Aorta (tissue), 5 donors: ENCODE measurements at regions not wholly inside any gene's neighbourhood (a gene's known extent, or its start where the extent isn't known, plus 50 kb on each side); places are given as distances from the start of the nearest gene placed in this dataset.

Source experiments
- ATAC-seq: fragments of 200-7000 bp; cut with Tn5 transposase; one replicate; pipeline ENCODE4 v1.9.1; 2022; ENCODE audit warnings: moderate library complexity; ENCODE audit not compliant: low FRiP score
- DNase-seq, 2 donors: peaks; one replicate each; pipeline ENCODE4 v3.0.0-alpha.2; 2020
- H3K27ac ChIP-seq, 2 donors: one replicate each; pipeline ENCODE4 v1.5.1; 2013; ENCODE audit warnings: low read length in 2 of 2, mild to moderate bottlenecking in 2 of 2, moderate library complexity in 2 of 2, control low read depth in 1 of 2, inconsistent platforms in 1 of 2, low read depth in 1 of 2
- H3K27me3 ChIP-seq, 2 donors: one replicate each; pipeline ENCODE4 v1.6.1; 2013; ENCODE audit warnings: control low read depth in 1 of 2, low read length in 1 of 2, mild to moderate bottlenecking in 1 of 2, moderate library complexity in 1 of 2; ENCODE audit not compliant: insufficient read depth in 2 of 2, control insufficient read depth in 1 of 2
- H3K36me3 ChIP-seq, 2 donors: one replicate each; pipeline ENCODE4 v1.6.1; 2013; ENCODE audit warnings: control low read depth in 1 of 2, low read length in 1 of 2, mild to moderate bottlenecking in 1 of 2; ENCODE audit not compliant: insufficient read depth in 2 of 2, control insufficient read depth in 1 of 2
- H3K4me1 ChIP-seq, 2 donors: one replicate each; pipeline ENCODE4 v1.6.1; 2013; ENCODE audit warnings: low read length in 2 of 2, control low read depth in 1 of 2, mild to moderate bottlenecking in 1 of 2, moderate library complexity in 1 of 2; ENCODE audit not compliant: insufficient read depth in 2 of 2, control insufficient read depth in 1 of 2
- H3K4me3 ChIP-seq, 2 donors: one replicate each; pipeline ENCODE4 v1.5.1; 2013; ENCODE audit warnings: low read length in 2 of 2, control low read depth in 1 of 2, mild to moderate bottlenecking in 1 of 2
- H3K9me3 ChIP-seq: one replicate; pipeline ENCODE4 v1.6.1; 2013; ENCODE audit warnings: mild to moderate bottlenecking, low read length; ENCODE audit not compliant: control insufficient read depth
- WGBS, 2 donors: extraction: QIAGEN DNeasy Blood & Tissue Kit; methylation state at CpG; one replicate each; pipeline ENCODE4 v1.1.7; 2013; 5-methylcytosine and 5-hydroxymethylcytosine counted together
- intact Hi-C, 2 donors: fragments of 100-400 bp; cut with DNase I; formaldehyde crosslinking; loops; one replicate each; pipeline versions ENCODE4 v1.14.2 to v1.15.0; 2022
- donor health status: healthy with polysubstance abuse.
- donor health status: Bipolar disorder and iron deficiency.
- donor health status: DM: no; HTN: no; CAD: no.
- donor health status: DM: no; HTN: no; CAD: no.
- donor health status: DM: yes; HTN: yes; CAD: no.

DNA sequence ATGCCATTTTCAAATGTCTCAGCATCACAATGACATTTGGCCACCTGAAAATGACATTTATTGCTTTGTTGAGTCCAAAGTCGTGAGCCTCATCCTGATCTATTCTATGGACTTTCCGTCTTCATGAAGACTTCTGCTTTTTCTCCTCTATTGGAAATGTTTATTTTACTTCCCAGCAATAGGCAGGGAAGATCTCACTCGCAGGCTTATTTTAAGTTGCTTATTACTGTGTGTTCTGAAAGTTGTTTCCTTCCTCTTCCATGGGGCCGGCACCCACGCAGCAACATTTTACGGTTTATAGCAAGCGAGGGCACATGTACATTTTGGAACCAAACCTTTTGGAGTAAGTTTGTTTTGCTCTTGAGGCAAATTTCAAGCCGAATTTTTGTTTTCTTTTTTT, 221.0 kb upstream of the KLF6 start:
- no peaks in the 10 kb centered on the region for H3K27me3 ChIP-seq
- H3K4me3 ChIP-seq, result no peak overlapping the region
- peaks cover 0 to 3% of the 10 kb centered on the region in 2 donors for H3K4me1 ChIP-seq
- H3K27ac ChIP-seq, result no peak overlapping the region
- no peaks in the 10 kb centered on the region for H3K36me3 ChIP-seq
- WGBS, 2 donors, result 90 to 92% methylated on average over 8 of the region's 8 CpGs
- H3K9me3 ChIP-seq, result no peaks in the 10 kb centered on the region
- intact Hi-C loops, result no loop called here
- DNase-seq (peak in 1 of 2 donors; percentile 71), ATAC-seq (no peak)

DNA sequence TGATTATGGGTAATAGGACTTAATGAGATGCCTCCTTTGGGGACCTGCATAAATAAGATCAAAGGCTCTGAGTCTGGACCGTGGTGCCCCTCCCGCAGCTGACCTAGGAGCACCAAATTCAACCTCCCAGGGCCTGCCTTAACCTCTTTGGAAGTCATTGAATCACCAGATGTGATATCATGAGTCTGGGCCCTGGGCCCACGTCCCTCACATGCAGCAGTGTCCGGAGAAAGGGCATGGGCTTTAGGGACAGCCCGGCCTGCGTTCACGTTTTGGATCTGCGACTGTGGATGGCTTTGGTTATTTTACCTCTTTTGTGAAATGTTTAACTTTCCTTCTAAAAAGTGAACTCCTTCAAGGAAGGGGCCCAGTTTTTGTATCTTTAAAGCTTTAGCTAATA, 220.0 kb upstream of the KLF6 start:
- no peak overlapping the region for H3K4me3 ChIP-seq
- H3K27ac ChIP-seq, result no peak overlapping the region
- H3K9me3 ChIP-seq, result no peaks in the 10 kb centered on the region
- H3K27me3 ChIP-seq, result no peaks in the 10 kb centered on the region
- no peaks in the 10 kb centered on the region for H3K36me3 ChIP-seq
- ATAC-seq (no peak), DNase-seq (no peak)
- intact Hi-C loops, result no loop called here
- peaks cover 0 to 3% of the 10 kb centered on the region in 2 donors for H3K4me1 ChIP-seq
- 94 to 96% methylated on average over 8 of the region's 8 CpGs for WGBS, 2 donors

DNA sequence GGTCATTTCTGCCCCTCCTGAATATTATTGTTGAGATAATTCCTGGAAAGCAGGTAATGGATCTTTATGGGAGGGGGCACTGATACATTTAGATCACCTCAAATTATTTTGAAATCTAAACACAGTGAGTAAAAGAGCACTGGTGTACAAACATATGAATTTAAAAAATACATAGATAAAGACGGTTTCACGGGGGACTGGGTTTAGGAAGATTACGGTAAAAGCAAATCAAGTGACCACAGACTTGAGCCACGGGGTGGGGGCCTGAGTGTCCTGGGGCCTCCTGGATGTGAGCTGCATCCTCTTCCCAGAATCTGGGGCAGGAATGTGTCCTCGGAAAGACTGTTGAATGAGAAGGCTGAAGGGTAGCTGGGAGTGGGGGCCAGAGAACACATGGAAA, 219.1 kb upstream of the KLF6 start:
- H3K4me3 ChIP-seq, result no peak overlapping the region
- H3K36me3 ChIP-seq, result no peaks in the 10 kb centered on the region
- H3K27me3 ChIP-seq, result no peaks in the 10 kb centered on the region
- ATAC-seq (no peak), DNase-seq (no peak)
- intact Hi-C loops, result no loop called here
- 87 to 89% methylated on average over 5 of the region's 5 CpGs for WGBS, 2 donors
- H3K27ac ChIP-seq, result no peak overlapping the region
- peaks cover 0 to 3% of the 10 kb centered on the region in 2 donors for H3K4me1 ChIP-seq
- no peaks in the 10 kb centered on the region for H3K9me3 ChIP-seq

DNA sequence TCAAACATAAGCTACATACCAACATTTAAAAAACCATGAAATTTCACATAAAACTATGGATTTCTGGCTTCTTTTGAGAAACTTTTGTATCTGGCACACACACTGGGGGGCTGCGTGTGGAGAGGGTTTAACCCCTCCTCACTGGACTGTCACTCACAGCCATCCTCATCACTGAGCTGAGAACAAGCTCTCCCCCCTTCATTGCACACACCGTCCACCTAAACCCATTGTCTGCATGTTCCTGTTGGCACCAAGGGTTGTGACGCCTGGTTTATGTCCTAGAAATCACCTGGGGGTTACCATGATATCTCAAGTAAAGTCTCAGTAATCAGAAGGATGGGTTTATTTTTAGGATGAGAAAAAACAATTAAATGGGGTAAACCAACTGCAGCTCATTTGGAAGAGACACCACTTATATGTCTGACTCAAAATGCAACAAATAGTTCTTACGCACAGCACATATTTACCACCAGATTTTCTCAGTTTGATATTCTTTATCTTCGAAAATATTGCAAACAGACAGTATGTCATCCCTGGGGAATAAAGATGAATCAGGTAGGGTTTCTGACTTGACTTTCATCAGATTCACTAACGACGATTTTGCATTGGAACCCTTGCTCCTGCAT, 218.5 kb upstream of the KLF6 start:
- Histone ChIP-seq H3K9me3 (no peaks in the 10 kb centered on the region), H3K36me3 (no peaks in the 10 kb centered on the region), H3K4me1 (peaks cover 0 to 3% of the 10 kb centered on the region in 2 donors), H3K27me3 (no peaks in the 10 kb centered on the region), H3K4me3 (no peak overlapping the region), H3K27ac (no peak overlapping the region)
- WGBS, 2 donors, result 93 to 95% methylated on average over 7 of the region's 7 CpGs
- intact Hi-C loops, result no loop called here
- no peak for DNase-seq
- no peak for ATAC-seq

DNA sequence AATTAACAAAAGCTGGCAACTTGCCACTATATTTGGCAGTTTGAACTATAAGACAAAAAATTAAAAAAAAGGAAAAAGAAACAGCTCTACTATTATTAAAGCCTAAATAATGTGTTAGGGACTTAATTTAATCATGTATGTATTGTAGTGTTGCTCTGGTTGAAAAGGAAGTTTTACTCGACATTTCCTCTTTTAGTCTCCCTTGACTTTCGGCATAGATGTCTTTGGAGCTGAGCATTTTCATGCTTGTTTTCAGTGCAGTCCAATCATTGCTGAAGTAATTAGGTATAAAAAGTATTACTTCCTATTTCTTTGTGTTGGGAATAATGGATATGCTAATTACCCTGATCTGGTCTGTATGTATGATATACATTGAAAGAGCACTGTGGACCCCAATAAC, 216.8 kb upstream of the KLF6 start:
- no peaks in the 10 kb centered on the region for H3K27me3 ChIP-seq
- DNase-seq (no peak), ATAC-seq (no peak)
- no peak overlapping the region for H3K4me3 ChIP-seq
- H3K36me3 ChIP-seq, result no peaks in the 10 kb centered on the region
- no peaks in the 10 kb centered on the region for H3K9me3 ChIP-seq
- peaks cover 0 to 3% of the 10 kb centered on the region in 2 donors for H3K4me1 ChIP-seq
- intact Hi-C loops, result no loop called here
- no peak overlapping the region for H3K27ac ChIP-seq
- 53 to 56% methylated on average over 2 of the region's 2 CpGs for WGBS, 2 donors

DNA sequence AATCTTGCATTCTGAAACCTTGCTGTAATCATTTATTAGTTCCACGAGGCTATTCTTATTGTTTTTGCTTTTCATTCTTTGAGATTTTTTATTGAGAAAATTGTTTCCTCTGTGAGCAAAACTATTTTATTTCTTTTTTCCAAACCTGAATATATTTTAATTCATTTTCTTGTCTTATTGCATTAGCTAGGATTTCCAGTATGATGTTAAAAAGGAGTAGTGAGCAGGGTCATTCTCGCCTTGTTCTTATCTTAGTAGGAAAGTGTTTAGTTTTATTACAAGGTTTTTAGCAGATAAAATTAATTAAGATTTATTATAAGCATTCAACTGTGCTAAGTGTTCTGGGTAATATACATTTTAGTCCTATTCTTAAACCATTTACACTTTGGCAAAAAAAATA, 214.6 kb upstream of the KLF6 start:
- Histone ChIP-seq H3K36me3 (no peaks in the 10 kb centered on the region), H3K27ac (no peak overlapping the region), H3K27me3 (no peaks in the 10 kb centered on the region), H3K4me3 (no peak overlapping the region), H3K9me3 (no peaks in the 10 kb centered on the region), H3K4me1 (peaks cover 0 to 3% of the 10 kb centered on the region in 2 donors)
- WGBS, 2 donors, result 86 to 89% methylated on average over 2 of the region's 2 CpGs
- ATAC-seq (no peak), DNase-seq (no peak)
- intact Hi-C loops, result no loop called here

DNA sequence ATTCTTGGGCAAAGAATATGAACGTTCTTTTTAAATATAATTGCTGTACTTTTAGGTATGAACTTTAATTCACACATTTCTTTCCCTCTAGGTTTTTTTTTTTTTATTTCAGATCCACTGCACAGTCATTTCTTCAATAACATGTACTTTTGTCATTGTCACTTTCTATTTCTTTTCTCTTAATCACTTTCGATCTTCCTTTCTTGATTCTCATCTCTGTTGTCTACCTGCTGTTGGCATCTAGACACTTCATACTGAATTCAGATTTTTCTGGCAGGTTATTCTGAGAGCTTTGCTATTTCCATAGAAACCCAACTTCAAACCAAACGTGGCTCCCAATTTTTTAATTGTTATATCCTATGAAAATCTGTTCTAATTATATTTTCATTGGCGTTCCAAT, 211.7 kb upstream of the KLF6 start:
- DNase-seq, result no peak
- intact Hi-C loops, result no loop called here

DNA sequence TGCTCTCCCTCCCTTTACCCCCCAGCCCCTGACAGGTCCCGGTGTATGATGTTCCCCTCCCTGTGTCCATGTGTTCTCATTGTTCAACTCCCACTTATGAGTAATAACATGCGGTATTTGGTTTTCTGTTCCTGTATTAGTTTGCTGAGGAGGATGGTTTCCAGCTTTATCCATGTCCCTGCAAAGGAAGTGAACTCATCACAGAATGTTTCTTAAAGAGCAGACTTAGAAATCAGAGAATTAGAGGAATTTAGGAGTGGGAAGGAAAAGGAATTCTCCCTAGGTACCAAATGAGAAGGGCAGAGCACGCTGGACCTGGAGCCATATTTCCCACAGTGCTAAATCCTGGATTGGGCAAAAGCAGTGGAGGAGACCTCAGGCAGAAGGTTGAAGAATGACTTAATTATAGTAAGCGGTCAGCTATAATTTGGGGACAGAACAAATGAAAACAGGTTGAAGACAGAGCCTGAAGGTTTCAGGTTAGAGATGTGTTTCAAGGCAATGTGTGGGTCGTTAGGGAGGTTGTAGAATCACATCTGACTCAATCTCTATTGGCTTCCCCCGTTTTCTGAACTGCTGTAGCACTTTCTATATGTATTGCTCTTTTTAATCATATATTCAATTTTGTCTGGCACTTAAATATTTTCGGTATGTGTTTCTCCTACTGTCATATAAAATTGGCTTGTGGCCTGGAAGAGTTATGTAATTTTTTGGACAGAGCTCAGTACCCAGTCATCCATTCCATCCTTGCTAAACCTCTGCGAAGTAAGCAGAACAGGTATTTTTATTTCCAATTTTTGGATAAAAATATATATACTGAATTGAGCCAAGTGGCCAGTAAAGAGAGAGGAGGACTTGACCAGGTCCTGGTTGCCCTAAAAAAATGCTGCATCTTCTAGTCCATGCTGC, 210.5 kb upstream of the KLF6 start:
- H3K9me3 ChIP-seq, result no peaks in the 10 kb centered on the region
- H3K27me3 ChIP-seq, result no peaks in the 10 kb centered on the region
- H3K4me1 ChIP-seq, result no peaks in the 10 kb centered on the region
- intact Hi-C loops, result no loop called here
- no peaks in the 10 kb centered on the region for H3K36me3 ChIP-seq
- H3K4me3 ChIP-seq, result no peak overlapping the region
- ATAC-seq (no peak), DNase-seq (no peak)
- no peak overlapping the region for H3K27ac ChIP-seq
- 51 to 57% methylated on average over 8 of the region's 8 CpGs for WGBS, 2 donors

More for the DNA sequence above, 211.7 kb upstream of the KLF6 start:
- Histone ChIP-seq H3K9me3 (no peaks in the 10 kb centered on the region), H3K4me1 (no peaks in the 10 kb centered on the region), H3K27me3 (no peaks in the 10 kb centered on the region), H3K36me3 (no peaks in the 10 kb centered on the region), H3K4me3 (no peak overlapping the region), H3K27ac (no peak overlapping the region)
- ATAC-seq, result no peak
- WGBS, 2 donors, result 74 to 78% methylated on average over 4 of the region's 4 CpGs
